ENCODE measurements at regions not wholly inside any gene's neighbourhood (a gene's known extent, or its start where the extent isn't known, plus 50 kb on each side); places are given as distances from the start of the nearest gene placed in this dataset.
"Not testable (repeated sequence)": the region's sequence is repeated elsewhere in the genome, so short reads cannot be mapped to it uniquely, and the experiment has no call there.

GRCh38 chr5:169389318-169389717 is 88.4 kb upstream of the SLIT3 start:
- Mint-ChIP-seq H3K9me3 (ENCODE audit: low read depth) (peaks cover 3% of the 10 kb centered on the region), H3K27me3 (ENCODE audit: low read depth) (peaks cover 33% of the 10 kb centered on the region), H3K4me1 (ENCODE audit: low read depth) (peaks cover 9% of the 10 kb centered on the region), H3K36me3 (ENCODE audit: low read depth) (no peaks in the 10 kb centered on the region), H3K27ac (ENCODE audit: unreplicated experiment) (no peak overlapping the region), H3K4me3 (ENCODE audit: unreplicated experiment) (no peak overlapping the region)
- TF ChIP-seq, protein P1, sequence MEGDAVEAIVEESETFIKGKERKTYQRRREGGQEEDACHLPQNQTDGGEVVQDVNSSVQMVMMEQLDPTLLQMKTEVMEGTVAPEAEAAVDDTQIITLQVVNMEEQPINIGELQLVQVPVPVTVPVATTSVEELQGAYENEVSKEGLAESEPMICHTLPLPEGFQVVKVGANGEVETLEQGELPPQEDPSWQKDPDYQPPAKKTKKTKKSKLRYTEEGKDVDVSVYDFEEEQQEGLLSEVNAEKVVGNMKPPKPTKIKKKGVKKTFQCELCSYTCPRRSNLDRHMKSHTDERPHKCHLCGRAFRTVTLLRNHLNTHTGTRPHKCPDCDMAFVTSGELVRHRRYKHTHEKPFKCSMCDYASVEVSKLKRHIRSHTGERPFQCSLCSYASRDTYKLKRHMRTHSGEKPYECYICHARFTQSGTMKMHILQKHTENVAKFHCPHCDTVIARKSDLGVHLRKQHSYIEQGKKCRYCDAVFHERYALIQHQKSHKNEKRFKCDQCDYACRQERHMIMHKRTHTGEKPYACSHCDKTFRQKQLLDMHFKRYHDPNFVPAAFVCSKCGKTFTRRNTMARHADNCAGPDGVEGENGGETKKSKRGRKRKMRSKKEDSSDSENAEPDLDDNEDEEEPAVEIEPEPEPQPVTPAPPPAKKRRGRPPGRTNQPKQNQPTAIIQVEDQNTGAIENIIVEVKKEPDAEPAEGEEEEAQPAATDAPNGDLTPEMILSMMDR (IDR thresholded peaks at IDR 0.05) = no peak
- DNase-seq (ENCODE audit: low spot score) = no peak

DNA sequence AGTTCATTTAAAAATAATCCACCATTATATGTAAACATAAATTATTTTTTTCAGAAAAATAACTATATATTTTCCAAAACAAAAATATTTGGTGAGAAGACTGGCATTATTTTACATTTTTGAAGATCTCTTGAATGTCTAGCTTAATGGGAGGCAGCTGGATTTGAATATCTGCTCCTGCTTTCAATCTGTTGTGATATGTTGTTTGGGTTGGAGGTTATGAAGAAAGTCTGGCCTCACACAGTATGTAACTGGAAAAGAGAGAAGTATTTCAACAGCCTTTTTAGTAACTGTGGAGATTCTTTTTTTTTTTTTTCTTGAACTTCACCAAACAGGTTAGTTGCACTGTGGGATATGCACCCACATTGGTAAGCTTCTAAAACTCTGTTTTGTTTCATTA is 84.7 kb upstream of the SLIT3 start:
- TF ChIP-seq, protein P1 (IDR thresholded peaks at IDR 0.05) = no peak
- peaks cover under 1% of the 10 kb centered on the region for H3K27me3 Mint-ChIP-seq (ENCODE audit: low read depth)
- no peaks in the 10 kb centered on the region for H3K36me3 Mint-ChIP-seq (ENCODE audit: low read depth)
- DNase-seq (ENCODE audit: low spot score) = no peak
- H3K9me3 Mint-ChIP-seq (ENCODE audit: low read depth) = peaks cover 3% of the 10 kb centered on the region
- H3K4me1 Mint-ChIP-seq (ENCODE audit: low read depth) = peaks cover 13% of the 10 kb centered on the region
- no peak overlapping the region for H3K4me3 Mint-ChIP-seq (ENCODE audit: unreplicated experiment)
- no peak overlapping the region for H3K27ac Mint-ChIP-seq (ENCODE audit: unreplicated experiment)

- H3K4me3 Mint-ChIP-seq (ENCODE audit: unreplicated experiment) = no peak overlapping the region
- H3K4me1 Mint-ChIP-seq (ENCODE audit: low read depth) = peaks cover 13% of the 10 kb centered on the region
- H3K36me3 Mint-ChIP-seq (ENCODE audit: low read depth) = no peaks in the 10 kb centered on the region
- TF ChIP-seq, protein P1 (IDR thresholded peaks at IDR 0.05) = no peak
- H3K9me3 Mint-ChIP-seq (ENCODE audit: low read depth) = peaks cover 9% of the 10 kb centered on the region
- DNase-seq (ENCODE audit: low spot score) = no peak
- H3K27me3 Mint-ChIP-seq (ENCODE audit: low read depth) = no peaks in the 10 kb centered on the region
- H3K27ac Mint-ChIP-seq (ENCODE audit: unreplicated experiment) = no peak overlapping the region
These were observed 83.7 kb upstream of the SLIT3 start for GRCh38 chr5:169384661-169385060.

- H3K27ac Mint-ChIP-seq (ENCODE audit: unreplicated experiment) = no peak overlapping the region
- H3K27me3 Mint-ChIP-seq (ENCODE audit: low read depth) = peaks cover 15% of the 10 kb centered on the region
- peaks cover 29% of the 10 kb centered on the region for H3K9me3 Mint-ChIP-seq (ENCODE audit: low read depth)
- DNase-seq (ENCODE audit: low spot score) = no peak
- H3K4me3 Mint-ChIP-seq (ENCODE audit: unreplicated experiment) = no peak overlapping the region
- H3K36me3 Mint-ChIP-seq (ENCODE audit: low read depth) = peaks cover 4% of the 10 kb centered on the region
- TF ChIP-seq, protein P1 (IDR thresholded peaks at IDR 0.05) = no peak
- no peaks in the 10 kb centered on the region for H3K4me1 Mint-ChIP-seq (ENCODE audit: low read depth)
These were observed 73.8 kb upstream of the SLIT3 start for GRCh38 chr5:169374761-169375160.

GRCh38 chr5:169374111-169374510 is 73.2 kb upstream of the SLIT3 start:
- H3K27ac Mint-ChIP-seq (ENCODE audit: unreplicated experiment) = no peak overlapping the region
- H3K4me1 Mint-ChIP-seq (ENCODE audit: low read depth) = no peaks in the 10 kb centered on the region
- H3K4me3 Mint-ChIP-seq (ENCODE audit: unreplicated experiment) = no peak overlapping the region
- peaks cover 4% of the 10 kb centered on the region for H3K36me3 Mint-ChIP-seq (ENCODE audit: low read depth)
- no peak for DNase-seq (ENCODE audit: low spot score)
- H3K27me3 Mint-ChIP-seq (ENCODE audit: low read depth) = peaks cover 15% of the 10 kb centered on the region
- TF ChIP-seq, protein P1 (IDR thresholded peaks at IDR 0.05) = no peak
- peaks cover 29% of the 10 kb centered on the region for H3K9me3 Mint-ChIP-seq (ENCODE audit: low read depth)

GRCh38 chr5:169371801-169372200 is 70.9 kb upstream of the SLIT3 start:
- not testable (repeated sequence) for H3K36me3 Mint-ChIP-seq (ENCODE audit: low read depth); H3K27me3 Mint-ChIP-seq (ENCODE audit: low read depth); H3K27ac Mint-ChIP-seq (ENCODE audit: unreplicated experiment); H3K4me1 Mint-ChIP-seq (ENCODE audit: low read depth); DNase-seq (ENCODE audit: low spot score); H3K4me3 Mint-ChIP-seq (ENCODE audit: unreplicated experiment)
- peaks cover 26% of the 10 kb centered on the region for H3K9me3 Mint-ChIP-seq (ENCODE audit: low read depth)
